Loucy (cell line): ENCODE measurements at regions not wholly inside any gene's neighbourhood (a gene's known extent, or its start where the extent isn't known, plus 50 kb on each side); places are given as distances from the start of the nearest gene placed in this dataset.

Source experiments
- EZH2phosphoT487 ChIP-seq: fragments of 200-600 bp; IDR thresholded peaks from 2 replicates; pipeline ENCODE4 v1.6.1; 2018; ENCODE audit warnings: antibody characterized with exemption, mild to moderate bottlenecking, moderate library complexity, borderline replicate concordance
- TF ChIP-seq, protein P1 (sequence below): fragments of 200-600 bp; sonication (generic); conservative IDR thresholded peaks from 2 replicates; pipeline ENCODE4 v1.5.1; 2014; ENCODE audit warnings: mild to moderate bottlenecking, antibody characterized with exemption, low read length

- TF ChIP-seq, protein P1, sequence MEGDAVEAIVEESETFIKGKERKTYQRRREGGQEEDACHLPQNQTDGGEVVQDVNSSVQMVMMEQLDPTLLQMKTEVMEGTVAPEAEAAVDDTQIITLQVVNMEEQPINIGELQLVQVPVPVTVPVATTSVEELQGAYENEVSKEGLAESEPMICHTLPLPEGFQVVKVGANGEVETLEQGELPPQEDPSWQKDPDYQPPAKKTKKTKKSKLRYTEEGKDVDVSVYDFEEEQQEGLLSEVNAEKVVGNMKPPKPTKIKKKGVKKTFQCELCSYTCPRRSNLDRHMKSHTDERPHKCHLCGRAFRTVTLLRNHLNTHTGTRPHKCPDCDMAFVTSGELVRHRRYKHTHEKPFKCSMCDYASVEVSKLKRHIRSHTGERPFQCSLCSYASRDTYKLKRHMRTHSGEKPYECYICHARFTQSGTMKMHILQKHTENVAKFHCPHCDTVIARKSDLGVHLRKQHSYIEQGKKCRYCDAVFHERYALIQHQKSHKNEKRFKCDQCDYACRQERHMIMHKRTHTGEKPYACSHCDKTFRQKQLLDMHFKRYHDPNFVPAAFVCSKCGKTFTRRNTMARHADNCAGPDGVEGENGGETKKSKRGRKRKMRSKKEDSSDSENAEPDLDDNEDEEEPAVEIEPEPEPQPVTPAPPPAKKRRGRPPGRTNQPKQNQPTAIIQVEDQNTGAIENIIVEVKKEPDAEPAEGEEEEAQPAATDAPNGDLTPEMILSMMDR = no peak
- TF ChIP-seq EZH2phosphoT487 = no peak
Measured at GRCh38 chr18:55115606-55116005, 156.3 kb upstream of the CCDC68 start.
